Keratinocyte (primary cell): ENCODE measurements at regions not wholly inside any gene's neighbourhood (a gene's known extent, or its start where the extent isn't known, plus 50 kb on each side); places are given as distances from the start of the nearest gene placed in this dataset.

Experiments used
- DNase-seq: peaks from one replicate; pipeline ENCODE4 v3.0.0-alpha.2; 2011; ENCODE audit warnings: low read depth, missing footprints, low spot score
- FAIRE-seq: peaks from 2 replicates; lab custom pipeline; 2011; peaks lifted over from hg19 to GRCh38; lab: Jason Lieb, UNC
- H2AFZ ChIP-seq: 2 replicates; pipeline ENCODE4 v1.6.0; 2012; ENCODE audit warnings: low read length, control low read depth, inconsistent platforms; ENCODE audit not compliant: control insufficient read depth
- H3K27ac ChIP-seq: 2 replicates; pipeline ENCODE4 v1.5.1; 2011; ENCODE audit warnings: low read length; ENCODE audit not compliant: control insufficient read depth, insufficient read depth
- H3K27me3 ChIP-seq: 3 replicates; pipeline ENCODE4 v1.6.0; 2011; ENCODE audit warnings: low read length; ENCODE audit not compliant: control insufficient read depth, insufficient read depth; ENCODE audit errors: extremely low read depth
- H3K36me3 ChIP-seq, 2 experiments: 2 replicates in 1 of 2; 3 replicates in 1 of 2; pipeline ENCODE4 v1.5.1; 2011; ENCODE audit warnings: low read length in 2 of 2, mild to moderate bottlenecking in 1 of 2; ENCODE audit not compliant: control insufficient read depth in 2 of 2, insufficient read depth in 2 of 2; ENCODE audit errors: extremely low read depth in 1 of 2
- H3K4me1 ChIP-seq: 3 replicates; pipeline ENCODE4 v1.5.1; 2011; ENCODE audit warnings: low read length; ENCODE audit not compliant: control insufficient read depth, insufficient read depth; ENCODE audit errors: extremely low read depth
- H3K4me2 ChIP-seq: 3 replicates; pipeline ENCODE4 v1.6.0; 2011; ENCODE audit warnings: low read depth, low read length; ENCODE audit not compliant: control insufficient read depth, insufficient read depth; ENCODE audit errors: extremely low read depth
- H3K4me3 ChIP-seq, 3 experiments: fragments of 200-600 bp in 1 of 3; sonication (generic) in 1 of 3; 2 replicates in 2 of 3; 3 replicates in 1 of 3; pipeline ENCODE4 v1.5.1; 2011 to 2016; ENCODE audit warnings: low read length in 3 of 3, mild to moderate bottlenecking in 3 of 3, control low read depth in 2 of 3, inconsistent platforms in 1 of 3, low read depth in 1 of 3, mixed read lengths in 1 of 3, mixed run types in 1 of 3, moderate library complexity in 1 of 3; ENCODE audit not compliant: control insufficient read depth in 2 of 3, insufficient read depth in 2 of 3; ENCODE audit errors: extremely low read depth in 1 of 3
- H3K79me2 ChIP-seq: 2 replicates; pipeline ENCODE4 v1.6.0; 2012; ENCODE audit warnings: low read length; ENCODE audit not compliant: control insufficient read depth, insufficient read depth
- H3K9ac ChIP-seq: 3 replicates; pipeline ENCODE4 v1.6.0; 2011; ENCODE audit warnings: low read length; ENCODE audit not compliant: control insufficient read depth, insufficient read depth; ENCODE audit errors: extremely low read depth
- H3K9me1 ChIP-seq: 3 replicates; pipeline ENCODE4 v1.6.0; 2011; ENCODE audit warnings: low read length; ENCODE audit not compliant: control insufficient read depth, insufficient read depth; ENCODE audit errors: extremely low read depth
- H3K9me3 ChIP-seq: 2 replicates; pipeline ENCODE4 v1.5.1; 2012; ENCODE audit warnings: low read depth, low read length; ENCODE audit not compliant: control insufficient read depth
- H4K20me1 ChIP-seq: 3 replicates; pipeline ENCODE4 v1.6.0; 2011; ENCODE audit warnings: low read length; ENCODE audit not compliant: control insufficient read depth, insufficient read depth; ENCODE audit errors: extremely low read depth
- EZH2 ChIP-seq: IDR thresholded peaks from one replicate; pipeline ENCODE4 v1.6.1; 2012; ENCODE audit warnings: inconsistent platforms, mild to moderate bottlenecking, low read length, moderate library complexity
- dilution Hi-C: fragments of 300-500 bp; cut with MboI; formaldehyde crosslinking; loops from one replicate; pipeline ENCODE4 v1.7.0; 2020; ENCODE audit warnings: low sequenced_read_pairs; ENCODE audit not compliant: extremely low pct_ligation_motif_present
- TF ChIP-seq, protein P1 (sequence below), 3 experiments: IDR thresholded peaks in 1 of 3; conservative IDR thresholded peaks in 1 of 3; optimal IDR thresholded peaks in 1 of 3; 2 replicates in 2 of 3; 3 replicates in 1 of 3; pipeline versions ENCODE3 to v1.5.1; 2011; ENCODE audit warnings: low read length in 3 of 3, mild to moderate bottlenecking in 3 of 3, moderate library complexity in 2 of 3, control low read depth in 1 of 3, inconsistent platforms in 1 of 3; ENCODE audit not compliant: insufficient read depth in 2 of 3; ENCODE audit errors: extremely low read depth in 1 of 3

DNA sequence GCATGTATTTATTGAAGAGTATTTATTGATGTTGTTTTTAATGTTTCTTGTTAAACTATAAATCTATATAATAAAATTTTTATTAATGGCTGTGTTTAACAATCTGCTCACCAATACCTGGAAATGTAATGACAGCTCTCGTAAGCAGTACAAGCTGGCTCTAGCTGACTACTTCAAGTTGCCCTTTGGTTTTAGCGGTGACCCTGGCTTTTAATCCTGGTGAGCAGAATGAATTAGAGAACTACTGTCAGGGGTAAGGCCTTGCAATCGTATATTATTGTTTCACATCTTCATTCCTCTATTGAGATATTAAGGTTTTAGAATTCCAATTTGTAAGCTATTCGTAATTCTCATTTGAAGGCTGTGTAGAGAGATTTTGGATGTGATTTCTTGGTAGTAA lies 372.2 kb downstream of the METTL15 start:
- H3K4me3 ChIP-seq, result no peak overlapping the region
- H3K9ac ChIP-seq, result no peak overlapping the region
- H2AFZ ChIP-seq, result no peak overlapping the region
- FAIRE-seq (no peak), DNase-seq (no peak)
- H3K36me3 ChIP-seq, result no peaks in the 10 kb centered on the region
- dilution Hi-C loops, result no loop called here
- no peaks in the 10 kb centered on the region for H3K4me1 ChIP-seq
- H3K27ac ChIP-seq, result no peak overlapping the region
- H4K20me1 ChIP-seq, result no peaks in the 10 kb centered on the region
- H3K4me2 ChIP-seq, result no peak overlapping the region
- no peaks in the 10 kb centered on the region for H3K79me2 ChIP-seq
- no peaks in the 10 kb centered on the region for H3K9me3 ChIP-seq
- TF ChIP-seq, protein P1, sequence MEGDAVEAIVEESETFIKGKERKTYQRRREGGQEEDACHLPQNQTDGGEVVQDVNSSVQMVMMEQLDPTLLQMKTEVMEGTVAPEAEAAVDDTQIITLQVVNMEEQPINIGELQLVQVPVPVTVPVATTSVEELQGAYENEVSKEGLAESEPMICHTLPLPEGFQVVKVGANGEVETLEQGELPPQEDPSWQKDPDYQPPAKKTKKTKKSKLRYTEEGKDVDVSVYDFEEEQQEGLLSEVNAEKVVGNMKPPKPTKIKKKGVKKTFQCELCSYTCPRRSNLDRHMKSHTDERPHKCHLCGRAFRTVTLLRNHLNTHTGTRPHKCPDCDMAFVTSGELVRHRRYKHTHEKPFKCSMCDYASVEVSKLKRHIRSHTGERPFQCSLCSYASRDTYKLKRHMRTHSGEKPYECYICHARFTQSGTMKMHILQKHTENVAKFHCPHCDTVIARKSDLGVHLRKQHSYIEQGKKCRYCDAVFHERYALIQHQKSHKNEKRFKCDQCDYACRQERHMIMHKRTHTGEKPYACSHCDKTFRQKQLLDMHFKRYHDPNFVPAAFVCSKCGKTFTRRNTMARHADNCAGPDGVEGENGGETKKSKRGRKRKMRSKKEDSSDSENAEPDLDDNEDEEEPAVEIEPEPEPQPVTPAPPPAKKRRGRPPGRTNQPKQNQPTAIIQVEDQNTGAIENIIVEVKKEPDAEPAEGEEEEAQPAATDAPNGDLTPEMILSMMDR (optimal IDR thresholded peaks at IDR 0.05 in 1 of 3, IDR thresholded peaks at IDR 0.05 in 1 of 3, conservative IDR thresholded peaks at IDR 0.05 in 1 of 3; ENCODE audit: extremely low read depth in 1 of 3, insufficient read depth in 2 of 3, low read length in 3 of 3), result no peak
- TF ChIP-seq EZH2, result no peak
- peaks cover 4% of the 10 kb centered on the region for H3K27me3 ChIP-seq
- no peaks in the 10 kb centered on the region for H3K9me1 ChIP-seq

DNA sequence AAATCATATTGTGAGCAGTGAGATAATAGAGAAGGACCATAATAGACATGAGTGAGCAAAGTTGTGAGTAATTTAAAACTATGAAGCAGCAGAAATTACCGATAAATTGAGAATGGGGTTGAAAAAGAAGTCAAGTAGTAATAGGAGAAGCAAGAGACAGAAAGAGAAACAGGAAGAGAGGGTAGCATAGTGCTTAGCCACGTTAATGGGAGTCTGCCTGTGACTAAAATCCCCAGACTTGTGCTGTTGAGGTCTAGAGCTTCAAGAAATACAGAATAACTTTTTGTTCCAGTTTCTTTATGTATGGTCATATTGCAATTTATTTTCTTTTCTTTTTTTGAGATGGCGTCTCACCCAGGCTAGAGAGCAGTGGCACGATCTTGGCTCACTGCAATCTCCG lies 368.7 kb downstream of the METTL15 start:
- H3K9me1 ChIP-seq, result no peaks in the 10 kb centered on the region
- no peak for TF ChIP-seq EZH2
- TF ChIP-seq, protein P1 (optimal IDR thresholded peaks at IDR 0.05 in 1 of 3, IDR thresholded peaks at IDR 0.05 in 1 of 3, conservative IDR thresholded peaks at IDR 0.05 in 1 of 3; ENCODE audit: extremely low read depth in 1 of 3, insufficient read depth in 2 of 3, low read length in 3 of 3), result no peak
- H4K20me1 ChIP-seq, result no peaks in the 10 kb centered on the region
- H3K9ac ChIP-seq, result no peak overlapping the region
- DNase-seq (no peak), FAIRE-seq (no peak)
- H3K79me2 ChIP-seq, result no peaks in the 10 kb centered on the region
- H2AFZ ChIP-seq, result no peak overlapping the region
- no peak overlapping the region for H3K4me2 ChIP-seq
- H3K36me3 ChIP-seq, result no peaks in the 10 kb centered on the region
- dilution Hi-C loops, result no loop called here
- H3K27ac ChIP-seq, result no peak overlapping the region
- H3K4me1 ChIP-seq, result no peaks in the 10 kb centered on the region
- H3K9me3 ChIP-seq, result no peaks in the 10 kb centered on the region
- no peak overlapping the region for H3K4me3 ChIP-seq
- peaks cover 4% of the 10 kb centered on the region for H3K27me3 ChIP-seq
